ENCODE measurements at regions not wholly inside any gene's neighbourhood (a gene's known extent, or its start where the extent isn't known, plus 50 kb on each side); places are given as distances from the start of the nearest gene placed in this dataset.

GRCh38 chr18:46299465-46300008, 195.4 kb downstream of the HAUS1 start:
- intact Hi-C loops (cut with DNase I), result no loop called here
- TF ChIP-seq POLR2A (IDR thresholded peaks at IDR 0.05), result no peak
- no peak for DNase-seq
- no peak overlapping the region for H3K27ac ChIP-seq
- WGBS, 2 donors, result 83 to 84% methylated on average over 7 of the region's 7 CpGs
- no peaks in the 10 kb centered on the region for H3K36me3 ChIP-seq
- no peaks in the 10 kb centered on the region for H3K9me3 ChIP-seq
- no peaks in the 10 kb centered on the region for H3K27me3 ChIP-seq
- H3K4me3 ChIP-seq (replicated peaks in 1 of 3), result no peak overlapping the region
- no peaks in the 10 kb centered on the region for H3K4me1 ChIP-seq

- H3K4me3 ChIP-seq (replicated peaks in 1 of 3), result no peak overlapping the region
- no peak overlapping the region for H3K27ac ChIP-seq
- no peaks in the 10 kb centered on the region for H3K27me3 ChIP-seq
- DNase-seq, result no peak
- no peaks in the 10 kb centered on the region for H3K4me1 ChIP-seq
- intact Hi-C loops (cut with DNase I), result no loop called here
- no peak for TF ChIP-seq CTCF (IDR thresholded peaks at IDR 0.05)
- WGBS, 2 donors, result 67 to 73% methylated on average over 6 of the region's 6 CpGs
- no peaks in the 10 kb centered on the region for H3K36me3 ChIP-seq
- H3K9me3 ChIP-seq, result no peaks in the 10 kb centered on the region
Observed at GRCh38 chr18:46301081-46301480, 196.9 kb downstream of the HAUS1 start.

GRCh38 chr18:46301571-46301970, 197.4 kb downstream of the HAUS1 start:
- Histone ChIP-seq H3K9me3 (no peaks in the 10 kb centered on the region), H3K27ac (no peak overlapping the region), H3K4me3 (replicated peaks in 1 of 3) (no peak overlapping the region), H3K27me3 (no peaks in the 10 kb centered on the region), H3K36me3 (no peaks in the 10 kb centered on the region), H3K4me1 (no peaks in the 10 kb centered on the region)
- TF ChIP-seq CTCF (IDR thresholded peaks at IDR 0.05), result no peak
- no peak for TF ChIP-seq POLR2A (IDR thresholded peaks at IDR 0.05)
- intact Hi-C loops (cut with DNase I), result no loop called here
- WGBS, 2 donors, result 83 to 90% methylated on average over 9 of the region's 9 CpGs
- DNase-seq, result no peak

GRCh38 chr18:46302528-46303485, 198.6 kb downstream of the HAUS1 start:
- intact Hi-C loops (cut with DNase I), result no loop called here
- 62% methylated on average over 19 of the region's 19 CpGs for WGBS, 2 donors
- TF ChIP-seq POLR2A (IDR thresholded peaks at IDR 0.05) (no peak), CTCF (IDR thresholded peaks at IDR 0.05) (no peak)
- no peak for DNase-seq
- Histone ChIP-seq H3K36me3 (no peaks in the 10 kb centered on the region), H3K27me3 (no peaks in the 10 kb centered on the region), H3K27ac (no peak overlapping the region), H3K4me3 (replicated peaks in 1 of 3) (no peak overlapping the region), H3K4me1 (no peaks in the 10 kb centered on the region), H3K9me3 (no peaks in the 10 kb centered on the region)

- H3K27ac ChIP-seq, result peak overlapping the region in 1 of 3 donors; percentile 81
- H3K9me3 ChIP-seq, result no peaks in the 10 kb centered on the region
- H3K27me3 ChIP-seq, result no peaks in the 10 kb centered on the region
- H3K4me1 ChIP-seq, result peaks cover 0 to 7% of the 10 kb centered on the region in 2 donors
- intact Hi-C loops (cut with DNase I), result no loop called here
- TF ChIP-seq POLR2A (IDR thresholded peaks at IDR 0.05), result peak in 1 of 2 donors; percentile 31
- no peak for TF ChIP-seq CTCF (IDR thresholded peaks at IDR 0.05)
- WGBS, 2 donors, result 39 to 56% methylated on average over 4 of the region's 4 CpGs
- peak; percentile 82 to 93 for DNase-seq
- H3K36me3 ChIP-seq, result no peaks in the 10 kb centered on the region
- H3K4me3 ChIP-seq (replicated peaks in 1 of 3), result no peak overlapping the region
Observed at GRCh38 chr18:46310258-46310657, 206.1 kb downstream of the HAUS1 start.

Measured in thyroid gland (tissue), 4 donors.